ENCODE measurements at regions not wholly inside any gene's neighbourhood (a gene's known extent, or its start where the extent isn't known, plus 50 kb on each side); places are given as distances from the start of the nearest gene placed in this dataset.
"Not testable (repeated sequence)": the region's sequence is repeated elsewhere in the genome, so short reads cannot be mapped to it uniquely, and the experiment has no call there.

GRCh38 chr4:138864961-138865720 is 150.4 kb upstream of the NOCT start:
- no peak overlapping the region for H3K27ac ChIP-seq
- DNase-seq (ENCODE audit: low read depth, low spot score) = no peak

- DNase-seq (ENCODE audit: low read depth, low spot score) = no peak
- H3K27ac ChIP-seq = no peak overlapping the region
Measured at GRCh38 chr4:138863160-138863559, 152.4 kb upstream of the NOCT start.

- no peak for DNase-seq (ENCODE audit: low read depth, low spot score)
- H3K27ac ChIP-seq = no peak overlapping the region
Measured at GRCh38 chr4:138861135-138861534, 154.4 kb upstream of the NOCT start.

GRCh38 chr4:138860357-138860756 is 155.2 kb upstream of the NOCT start:
- not testable (repeated sequence) for DNase-seq (ENCODE audit: low read depth, low spot score)

GRCh38 chr4:138859254-138859653 is 156.3 kb upstream of the NOCT start:
- no peak overlapping the region for H3K27ac ChIP-seq
- DNase-seq (ENCODE audit: low read depth, low spot score) = no peak

More at GRCh38 chr4:138860357-138860756, 155.2 kb upstream of the NOCT start:
- not testable (repeated sequence) for H3K27ac ChIP-seq

GRCh38 chr4:138858419-138858818 is 157.2 kb upstream of the NOCT start:
- H3K27ac ChIP-seq = no peak overlapping the region
- DNase-seq (ENCODE audit: low read depth, low spot score) = no peak

- H3K27ac ChIP-seq = no peak overlapping the region
- no peak for DNase-seq (ENCODE audit: low read depth, low spot score)
Measured at GRCh38 chr4:138857416-138857815, 158.2 kb upstream of the NOCT start.

GRCh38 chr4:138852681-138853080 is 162.9 kb upstream of the NOCT start:
- no peak overlapping the region for H3K27ac ChIP-seq
- no peak for DNase-seq (ENCODE audit: low read depth, low spot score)

GRCh38 chr4:138851391-138852335 is 163.9 kb upstream of the NOCT start:
- no peak overlapping the region for H3K27ac ChIP-seq
- no peak for DNase-seq (ENCODE audit: low read depth, low spot score)

GRCh38 chr4:138845664-138846063 is 169.9 kb upstream of the NOCT start:
- no peak overlapping the region for H3K27ac ChIP-seq
- DNase-seq (ENCODE audit: low read depth, low spot score) = no peak

- no peak overlapping the region for H3K27ac ChIP-seq
- DNase-seq (ENCODE audit: low read depth, low spot score) = no peak
Measured at GRCh38 chr4:138845054-138845453, 170.5 kb upstream of the NOCT start.

GRCh38 chr4:138843616-138844015 is 172.0 kb upstream of the NOCT start:
- H3K27ac ChIP-seq = no peak overlapping the region
- peak; percentile 18 for DNase-seq (ENCODE audit: low read depth, low spot score)

- DNase-seq (ENCODE audit: low read depth, low spot score) = no peak
- no peak overlapping the region for H3K27ac ChIP-seq
Measured at GRCh38 chr4:138841343-138841742, 174.2 kb upstream of the NOCT start.

- no peak overlapping the region for H3K27ac ChIP-seq
- no peak for DNase-seq (ENCODE audit: low read depth, low spot score)
Measured at GRCh38 chr4:138838251-138838650, 177.3 kb upstream of the NOCT start.

- DNase-seq (ENCODE audit: low read depth, low spot score) = no peak
- H3K27ac ChIP-seq = no peak overlapping the region
Measured at GRCh38 chr4:138835832-138836533, 179.6 kb upstream of the NOCT start.

- DNase-seq (ENCODE audit: low read depth, low spot score) = no peak
- no peak overlapping the region for H3K27ac ChIP-seq
Measured at GRCh38 chr4:138833974-138834373, 181.6 kb upstream of the NOCT start.

- H3K27ac ChIP-seq = no peak overlapping the region
- DNase-seq (ENCODE audit: low read depth, low spot score) = no peak
Measured at GRCh38 chr4:138832563-138832962, 183.0 kb upstream of the NOCT start.

- DNase-seq (ENCODE audit: low read depth, low spot score) = no peak
- no peak overlapping the region for H3K27ac ChIP-seq
Measured at GRCh38 chr4:138831948-138832347, 183.6 kb upstream of the NOCT start.

GRCh38 chr4:138828926-138829325 is 186.7 kb upstream of the NOCT start:
- H3K27ac ChIP-seq = no peak overlapping the region
- no peak for DNase-seq (ENCODE audit: low read depth, low spot score)

GRCh38 chr4:138826754-138827153 is 188.8 kb upstream of the NOCT start:
- H3K27ac ChIP-seq = no peak overlapping the region
- no peak for DNase-seq (ENCODE audit: low read depth, low spot score)

GRCh38 chr4:138826322-138826721 is 189.3 kb upstream of the NOCT start:
- no peak overlapping the region for H3K27ac ChIP-seq
- DNase-seq (ENCODE audit: low read depth, low spot score) = no peak
